Right lobe of liver (tissue), 4 donors: ENCODE measurements at regions not wholly inside any gene's neighbourhood (a gene's known extent, or its start where the extent isn't known, plus 50 kb on each side); places are given as distances from the start of the nearest gene placed in this dataset.

Source experiments
- POLR2A ChIP-seq: fragments of 450-650 bp; IDR thresholded peaks from one replicate; pipeline ENCODE4 v1.6.1; 2017; ENCODE audit warnings: antibody characterized with exemption, mild to moderate bottlenecking
- TF ChIP-seq, protein P1 (sequence below), 4 donors: fragments of 200-600 bp in 3 of 4; fragments of 450-650 bp in 1 of 4; IDR thresholded peaks; one replicate each; pipeline versions ENCODE4 v1.5.1 to v1.8.0; 2016 to 2022; ENCODE audit warnings: antibody characterized with exemption in 4 of 4, mild to moderate bottlenecking in 2 of 4
- donor health status: DM: no; HTN: no; CAD: no.
- donor health status: DM: no; HTN: no; CAD: no.
- donor health status: DM: no; HTN: yes; CAD: no.

GRCh38 chr11:81340225-81340624 lies 1393.4 kb downstream of the FAM181B start:
- TF ChIP-seq, protein P1, sequence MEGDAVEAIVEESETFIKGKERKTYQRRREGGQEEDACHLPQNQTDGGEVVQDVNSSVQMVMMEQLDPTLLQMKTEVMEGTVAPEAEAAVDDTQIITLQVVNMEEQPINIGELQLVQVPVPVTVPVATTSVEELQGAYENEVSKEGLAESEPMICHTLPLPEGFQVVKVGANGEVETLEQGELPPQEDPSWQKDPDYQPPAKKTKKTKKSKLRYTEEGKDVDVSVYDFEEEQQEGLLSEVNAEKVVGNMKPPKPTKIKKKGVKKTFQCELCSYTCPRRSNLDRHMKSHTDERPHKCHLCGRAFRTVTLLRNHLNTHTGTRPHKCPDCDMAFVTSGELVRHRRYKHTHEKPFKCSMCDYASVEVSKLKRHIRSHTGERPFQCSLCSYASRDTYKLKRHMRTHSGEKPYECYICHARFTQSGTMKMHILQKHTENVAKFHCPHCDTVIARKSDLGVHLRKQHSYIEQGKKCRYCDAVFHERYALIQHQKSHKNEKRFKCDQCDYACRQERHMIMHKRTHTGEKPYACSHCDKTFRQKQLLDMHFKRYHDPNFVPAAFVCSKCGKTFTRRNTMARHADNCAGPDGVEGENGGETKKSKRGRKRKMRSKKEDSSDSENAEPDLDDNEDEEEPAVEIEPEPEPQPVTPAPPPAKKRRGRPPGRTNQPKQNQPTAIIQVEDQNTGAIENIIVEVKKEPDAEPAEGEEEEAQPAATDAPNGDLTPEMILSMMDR (IDR thresholded peaks at IDR 0.05) = no peak
- TF ChIP-seq POLR2A = no peak
